ENCODE measurements at regions not wholly inside any gene's neighbourhood (a gene's known extent, or its start where the extent isn't known, plus 50 kb on each side); places are given as distances from the start of the nearest gene placed in this dataset.

DNA sequence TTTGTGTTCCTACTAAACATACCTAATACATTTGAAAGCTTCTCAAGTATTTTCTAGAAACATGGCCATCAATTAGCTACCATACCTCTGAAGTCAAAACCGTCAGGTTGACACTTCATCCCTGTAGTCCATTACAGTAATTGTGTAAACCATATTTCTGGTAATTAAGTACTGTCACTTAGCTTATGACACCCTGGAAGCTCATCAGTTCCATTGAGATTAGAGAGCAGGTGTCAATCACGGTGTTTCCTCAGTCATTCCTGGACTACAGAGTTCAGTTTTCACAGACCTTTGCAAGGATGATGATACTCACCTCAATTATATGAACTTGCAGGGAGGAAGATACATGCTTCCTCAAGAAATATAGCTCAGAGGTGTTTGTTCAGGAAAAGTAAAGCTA, 552.0 kb downstream of the SI start:
- TF ChIP-seq, protein P1, sequence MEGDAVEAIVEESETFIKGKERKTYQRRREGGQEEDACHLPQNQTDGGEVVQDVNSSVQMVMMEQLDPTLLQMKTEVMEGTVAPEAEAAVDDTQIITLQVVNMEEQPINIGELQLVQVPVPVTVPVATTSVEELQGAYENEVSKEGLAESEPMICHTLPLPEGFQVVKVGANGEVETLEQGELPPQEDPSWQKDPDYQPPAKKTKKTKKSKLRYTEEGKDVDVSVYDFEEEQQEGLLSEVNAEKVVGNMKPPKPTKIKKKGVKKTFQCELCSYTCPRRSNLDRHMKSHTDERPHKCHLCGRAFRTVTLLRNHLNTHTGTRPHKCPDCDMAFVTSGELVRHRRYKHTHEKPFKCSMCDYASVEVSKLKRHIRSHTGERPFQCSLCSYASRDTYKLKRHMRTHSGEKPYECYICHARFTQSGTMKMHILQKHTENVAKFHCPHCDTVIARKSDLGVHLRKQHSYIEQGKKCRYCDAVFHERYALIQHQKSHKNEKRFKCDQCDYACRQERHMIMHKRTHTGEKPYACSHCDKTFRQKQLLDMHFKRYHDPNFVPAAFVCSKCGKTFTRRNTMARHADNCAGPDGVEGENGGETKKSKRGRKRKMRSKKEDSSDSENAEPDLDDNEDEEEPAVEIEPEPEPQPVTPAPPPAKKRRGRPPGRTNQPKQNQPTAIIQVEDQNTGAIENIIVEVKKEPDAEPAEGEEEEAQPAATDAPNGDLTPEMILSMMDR (conservative IDR thresholded peaks at IDR 0.05): no peak
- H2BK15ac ChIP-seq (ENCODE audit: low read depth, low read length): no peak overlapping the region
- H3K14ac ChIP-seq (ENCODE audit: insufficient read depth, low read length): no peak overlapping the region
- no peaks in the 10 kb centered on the region for H3K4me1 ChIP-seq (ENCODE audit: insufficient read depth, low read length)
- no peak overlapping the region for H3K23ac ChIP-seq (ENCODE audit: insufficient read length, low read depth, low read length)
- no peaks in the 10 kb centered on the region for H3K9me3 ChIP-seq (ENCODE audit: control insufficient read depth, low read depth, low read length)
- H3K23me2 ChIP-seq (ENCODE audit: insufficient read length, low read depth, low read length, poor library complexity, severe bottlenecking): no peaks in the 10 kb centered on the region
- no peak overlapping the region for H2AFZ ChIP-seq (ENCODE audit: low read length)
- no peak overlapping the region for H3T11ph ChIP-seq (ENCODE audit: low read length)
- H3K79me2 ChIP-seq (ENCODE audit: insufficient read depth, low read length): no peaks in the 10 kb centered on the region
- H3K27ac ChIP-seq (ENCODE audit: insufficient read length, low read depth, low read length): no peak overlapping the region
- no peak overlapping the region for H3K4me2 ChIP-seq (ENCODE audit: insufficient read depth, insufficient read length, low read length)
- H3K56ac ChIP-seq (ENCODE audit: insufficient read length, low read depth, low read length): no peak overlapping the region
- no peaks in the 10 kb centered on the region for H3K4me1 Mint-ChIP-seq
- H4K20me1 ChIP-seq (ENCODE audit: control insufficient read depth, insufficient read depth, insufficient read length): no peaks in the 10 kb centered on the region
- no peak overlapping the region for H3K18ac ChIP-seq (ENCODE audit: insufficient read length, low read depth, low read length)
- DNase-seq: no peak
- H3K4me3 Mint-ChIP-seq: no peak overlapping the region
- H2BK120ac ChIP-seq (ENCODE audit: low read depth, low read length, poor library complexity, severe bottlenecking): no peak overlapping the region
- H3K4ac ChIP-seq (ENCODE audit: low read depth, low read length): no peak overlapping the region
- no peak overlapping the region for H2BK20ac ChIP-seq (ENCODE audit: low read depth, low read length, poor library complexity, severe bottlenecking)
- no peak overlapping the region for H3K27ac Mint-ChIP-seq
- H2BK5ac ChIP-seq (ENCODE audit: insufficient read length, low read length): no peak overlapping the region
- no peak overlapping the region for H4K5ac ChIP-seq (ENCODE audit: insufficient read length, low read depth, low read length)
- peaks cover 0 to 5% of the 10 kb centered on the region in 2 experiments; a peak in 2 of 5 replicates for H3K9me3 Mint-ChIP-seq
- H4K8ac ChIP-seq (replicated peaks; ENCODE audit: insufficient read length, low read depth, low read length): no peak overlapping the region
- H3K36me3 Mint-ChIP-seq (ENCODE audit: insufficient read depth in 1 of 3, low read depth in 3 of 3): peaks cover 0 to 4% (median 0%) of the 10 kb centered on the region in 3 experiments; a peak in 2 of 7 replicates
- H3K27me3 ChIP-seq (ENCODE audit: insufficient read depth, low read length): no peaks in the 10 kb centered on the region
- no CpG with 5 or more reads among the region's 2 CpGs for WGBS (ENCODE audit: extremely low coverage, insufficient read length, low lambda C conversion rate)
- no peaks in the 10 kb centered on the region for H3K27me3 Mint-ChIP-seq (ENCODE audit: low read depth)
- H3K79me1 ChIP-seq (ENCODE audit: insufficient read depth, low read depth, low read length, poor library complexity, severe bottlenecking): no peaks in the 10 kb centered on the region
- H4K91ac ChIP-seq (ENCODE audit: insufficient read length, low read depth, low read length): no peak overlapping the region
- no peak overlapping the region for H2BK12ac ChIP-seq (ENCODE audit: insufficient read length, low read depth, low read length)
- no peak overlapping the region for H2AK5ac ChIP-seq (ENCODE audit: insufficient read length, low read length)
- H3K9ac ChIP-seq (ENCODE audit: extremely low read depth, insufficient read length, low read length): no peak overlapping the region
